ENCODE measurements at regions not wholly inside any gene's neighbourhood (a gene's known extent, or its start where the extent isn't known, plus 50 kb on each side); places are given as distances from the start of the nearest gene placed in this dataset.

GRCh38 chr11:88042238-88042637 is 133.0 kb downstream of the RAB38 start:
- TF ChIP-seq GATA2 (IDR thresholded peaks at IDR 0.05; ENCODE audit: low read depth, low read length) = no peak
- TF ChIP-seq GATA3 (IDR thresholded peaks at IDR 0.05; ENCODE audit: low read depth, low read length) = no peak
